DMS153 treated with DMSO at 0.1 percent for 48 hours (cell line): ENCODE measurements at regions not wholly inside any gene's neighbourhood (a gene's known extent, or its start where the extent isn't known, plus 50 kb on each side); places are given as distances from the start of the nearest gene placed in this dataset.

ENCODE experiments used
- DNase-seq: peaks from one replicate; lab custom pipeline; 2025; ENCODE audit not compliant: unreplicated experiment; lab: John Stamatoyannopoulos, UW

DNA sequence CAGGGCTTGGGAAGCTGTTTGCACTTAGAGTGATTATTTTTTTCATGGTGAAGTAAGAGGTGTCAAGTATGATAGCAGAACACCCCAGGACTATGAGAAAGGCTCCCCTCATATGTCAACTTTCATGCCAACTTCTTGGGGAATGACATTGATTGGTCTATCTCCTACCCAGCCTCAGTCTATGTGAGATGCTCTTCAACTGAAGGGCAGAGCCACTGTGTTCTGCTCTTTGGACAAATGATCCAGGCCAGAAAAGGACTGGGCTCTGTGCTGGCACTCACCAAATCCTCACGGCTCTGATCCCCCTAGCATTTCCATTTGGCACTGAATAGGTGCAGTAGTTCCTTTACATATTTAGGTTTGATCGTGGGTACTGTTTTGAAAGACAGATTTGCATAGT is 151.1 kb downstream of the DMRT2 start:
- DNase-seq, result no peak

DNA sequence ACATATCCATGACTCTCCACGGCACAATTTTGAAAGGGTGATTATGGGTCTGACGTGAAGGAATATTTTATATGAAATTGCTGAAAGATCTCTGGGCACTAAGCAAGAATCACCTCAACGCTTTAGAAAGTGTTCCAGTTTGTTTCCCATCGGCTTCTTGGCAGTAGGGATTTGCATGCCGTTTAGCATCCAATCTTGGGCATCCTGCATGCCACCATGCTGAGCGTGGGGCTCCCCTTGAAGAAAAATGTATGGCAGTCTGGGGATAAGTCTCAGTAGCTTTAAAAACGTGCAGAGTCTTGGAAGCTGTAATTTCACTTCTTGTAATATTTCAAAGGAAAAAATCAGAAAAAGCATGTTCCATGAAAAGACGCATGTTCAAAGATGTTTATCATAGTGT is 151.7 kb downstream of the DMRT2 start:
- DNase-seq, result no peak

DNA sequence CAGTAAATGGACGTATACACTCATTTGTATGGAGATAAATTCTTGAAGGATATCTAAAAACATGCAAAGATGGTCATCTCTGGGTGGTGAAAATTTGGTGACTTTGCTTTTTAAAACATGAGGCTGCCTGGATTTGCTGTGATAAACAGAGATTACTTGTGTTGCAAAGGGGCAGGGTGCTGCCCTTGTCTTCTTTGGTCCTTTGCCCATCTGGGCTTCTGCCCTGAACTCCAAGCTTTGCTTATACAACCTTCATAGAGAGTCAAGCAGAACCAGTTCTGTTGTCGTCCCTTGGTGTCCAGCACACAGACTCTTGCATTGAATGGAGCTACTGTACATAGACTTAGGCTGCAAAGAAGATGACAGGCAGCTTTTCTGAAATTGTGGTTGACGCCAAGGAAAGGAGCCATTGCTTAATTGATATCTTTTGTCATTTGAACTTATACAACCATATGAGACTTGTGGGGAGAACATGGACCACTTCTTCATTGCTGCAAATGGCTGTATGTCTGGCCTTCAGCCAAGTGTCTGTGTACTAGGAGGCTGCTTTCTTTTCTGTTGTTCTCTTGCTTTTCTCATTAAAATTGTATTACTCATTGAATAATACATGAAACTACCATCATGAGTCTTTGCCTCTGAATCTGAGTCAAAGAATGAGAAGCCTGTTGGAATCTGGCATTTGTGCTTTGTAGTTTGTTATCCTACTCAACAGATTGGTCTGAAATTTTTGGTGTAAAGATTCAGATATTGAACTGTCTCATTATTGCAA is 152.5 kb downstream of the DMRT2 start:
- no peak for DNase-seq

DNA sequence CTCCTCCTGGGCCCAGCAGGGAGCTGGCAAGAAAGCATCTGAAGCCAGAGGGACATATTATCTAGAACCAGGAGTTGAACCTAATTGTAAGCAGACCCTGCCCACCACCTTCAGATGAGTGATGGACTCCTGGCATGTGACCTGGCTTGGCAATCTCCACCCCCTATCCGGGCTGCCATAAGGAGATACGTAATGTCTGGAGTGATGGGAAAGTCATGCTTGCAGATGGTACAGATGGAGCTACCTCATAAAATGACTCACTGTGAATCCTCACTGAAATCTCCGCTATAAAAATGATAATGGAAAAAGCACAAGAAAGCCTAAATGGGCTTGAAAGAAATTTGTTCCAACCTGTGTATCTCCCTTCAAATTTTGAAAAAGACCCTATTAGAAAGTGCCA is 157.5 kb downstream of the DMRT2 start:
- no peak for DNase-seq

DNA sequence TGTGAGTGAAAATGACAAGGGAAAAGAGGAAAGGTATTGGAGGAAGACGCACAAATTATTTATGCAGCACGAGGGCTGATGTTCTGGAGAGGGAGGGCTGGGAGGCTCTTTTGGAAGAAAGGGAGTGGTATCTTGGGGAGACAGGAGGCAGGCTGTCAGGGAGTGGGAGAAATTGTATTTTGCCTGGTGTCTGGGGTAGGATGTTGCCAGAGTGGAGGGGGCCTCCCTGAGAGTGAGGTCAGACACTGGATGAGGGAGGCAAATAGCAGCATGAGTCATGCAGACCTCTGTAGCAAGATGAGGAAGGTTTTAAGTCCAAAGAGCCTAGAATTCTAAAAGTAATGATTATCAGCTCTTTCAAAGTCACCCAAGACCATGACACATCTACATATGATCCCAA is 158.0 kb downstream of the DMRT2 start:
- no peak for DNase-seq

DNA sequence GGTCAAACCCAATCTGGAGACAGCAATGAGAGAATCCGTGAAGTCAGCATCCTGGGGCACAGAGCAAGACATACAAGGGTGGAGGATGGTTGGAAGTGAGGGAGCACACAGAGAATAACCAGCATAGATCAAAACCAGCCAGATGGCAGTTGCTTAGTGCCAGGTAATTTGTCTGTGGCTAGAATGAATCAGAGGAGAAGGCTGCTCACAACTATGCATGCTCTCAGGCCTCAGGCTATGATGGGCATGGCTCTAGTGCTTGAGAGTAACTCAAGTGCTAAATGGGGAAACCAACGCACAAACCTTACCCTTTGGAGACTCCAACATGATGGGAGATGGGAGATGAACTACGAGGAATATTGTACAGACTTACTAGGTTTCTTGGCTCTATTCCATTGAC is 160.8 kb downstream of the DMRT2 start:
- no peak for DNase-seq

DNA sequence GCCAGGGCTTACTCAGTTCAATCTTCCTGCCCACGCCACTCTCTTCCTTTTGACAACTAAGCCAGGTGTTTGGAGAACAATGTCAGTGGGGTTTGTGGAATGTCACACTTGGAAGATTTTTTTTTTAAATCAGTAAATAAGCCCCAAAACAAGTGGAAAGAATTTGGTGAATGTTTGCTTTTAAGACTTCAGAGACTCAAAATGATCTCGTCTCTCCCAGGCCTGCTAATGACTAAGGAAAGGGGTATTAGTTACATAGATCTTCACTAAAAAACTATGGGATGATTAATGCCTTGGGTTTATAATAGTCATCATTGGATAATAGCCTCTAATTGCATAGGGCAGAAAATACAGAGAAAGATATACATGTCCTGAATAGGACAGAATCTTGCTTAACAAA is 166.4 kb downstream of the DMRT2 start:
- DNase-seq, result no peak

DNA sequence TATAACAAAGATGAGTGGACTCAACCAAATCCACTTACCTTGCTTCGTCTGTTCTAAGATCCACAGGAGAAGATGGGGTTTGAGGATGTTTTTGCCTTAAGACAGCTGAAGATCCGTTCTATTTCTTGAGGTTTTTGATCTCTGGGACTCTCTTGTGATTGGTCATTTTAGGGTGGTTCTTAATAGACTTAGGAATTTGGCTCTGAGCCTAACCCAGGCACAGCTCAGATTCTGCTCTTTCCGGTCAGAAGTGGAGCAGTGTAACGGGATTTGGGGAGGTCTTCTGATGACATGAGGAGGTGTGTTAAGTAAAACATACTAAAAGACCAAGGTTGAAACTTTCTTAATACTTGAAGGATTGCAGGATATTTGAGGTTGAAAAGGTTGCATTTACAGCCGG is 166.9 kb downstream of the DMRT2 start:
- no peak for DNase-seq

DNA sequence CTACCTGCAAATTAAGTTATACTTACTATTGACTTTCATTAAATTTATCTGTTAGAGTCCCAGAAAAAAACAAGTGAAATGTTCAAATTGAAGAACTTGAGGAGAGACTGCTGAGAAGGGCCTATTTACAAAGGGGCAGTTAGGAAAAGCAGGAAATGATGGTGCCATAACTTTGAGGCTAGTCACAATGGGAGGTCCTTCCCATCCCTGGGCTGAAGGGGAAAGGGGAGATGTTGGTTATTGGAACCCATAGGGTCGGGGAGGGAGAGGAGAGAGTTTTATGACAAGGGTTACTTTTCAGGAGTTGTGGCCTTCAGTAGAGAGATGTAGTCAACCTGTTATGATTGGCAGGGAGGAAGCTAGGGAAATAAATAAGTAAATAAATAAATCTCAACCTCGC is 169.1 kb downstream of the DMRT2 start:
- DNase-seq, result no peak

DNA sequence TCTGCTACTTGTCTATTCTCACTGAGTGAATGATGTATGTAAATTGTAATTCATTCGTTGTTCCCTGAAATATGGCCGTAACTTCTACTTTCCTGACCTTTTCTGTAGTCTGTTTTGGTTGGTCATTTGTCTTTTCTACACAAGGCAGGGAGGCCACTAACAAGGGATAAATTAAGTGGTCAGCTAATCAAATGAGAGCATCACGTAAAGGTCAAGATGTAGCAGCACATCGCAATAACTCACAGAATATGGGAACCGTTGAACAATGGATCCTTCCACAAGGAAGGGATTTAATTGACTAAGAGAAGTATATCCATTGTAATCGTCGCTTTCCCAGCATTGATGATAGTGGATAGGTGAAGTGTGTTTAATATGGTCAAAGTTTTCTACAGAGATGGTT is 171.1 kb downstream of the DMRT2 start:
- DNase-seq, result no peak

DNA sequence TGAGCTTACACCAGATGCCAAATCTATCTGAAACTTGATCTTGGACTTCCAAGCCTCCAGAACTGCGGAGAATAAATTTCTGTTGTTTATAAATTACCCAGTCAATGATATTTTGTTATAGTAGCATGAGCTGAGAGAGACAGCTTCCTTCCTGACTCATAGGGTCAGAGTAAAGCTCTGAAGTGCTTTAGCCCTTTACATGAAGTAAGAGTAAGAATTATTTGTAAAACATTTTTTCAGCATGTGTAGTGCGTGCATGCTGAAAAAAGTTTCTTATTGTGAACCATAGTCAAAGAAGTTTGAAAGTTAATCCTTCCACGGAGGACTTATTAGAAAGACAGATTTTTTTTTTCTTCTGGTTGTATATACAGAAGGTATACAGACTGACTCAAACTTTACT is 172.4 kb downstream of the DMRT2 start:
- DNase-seq, result no peak

DNA sequence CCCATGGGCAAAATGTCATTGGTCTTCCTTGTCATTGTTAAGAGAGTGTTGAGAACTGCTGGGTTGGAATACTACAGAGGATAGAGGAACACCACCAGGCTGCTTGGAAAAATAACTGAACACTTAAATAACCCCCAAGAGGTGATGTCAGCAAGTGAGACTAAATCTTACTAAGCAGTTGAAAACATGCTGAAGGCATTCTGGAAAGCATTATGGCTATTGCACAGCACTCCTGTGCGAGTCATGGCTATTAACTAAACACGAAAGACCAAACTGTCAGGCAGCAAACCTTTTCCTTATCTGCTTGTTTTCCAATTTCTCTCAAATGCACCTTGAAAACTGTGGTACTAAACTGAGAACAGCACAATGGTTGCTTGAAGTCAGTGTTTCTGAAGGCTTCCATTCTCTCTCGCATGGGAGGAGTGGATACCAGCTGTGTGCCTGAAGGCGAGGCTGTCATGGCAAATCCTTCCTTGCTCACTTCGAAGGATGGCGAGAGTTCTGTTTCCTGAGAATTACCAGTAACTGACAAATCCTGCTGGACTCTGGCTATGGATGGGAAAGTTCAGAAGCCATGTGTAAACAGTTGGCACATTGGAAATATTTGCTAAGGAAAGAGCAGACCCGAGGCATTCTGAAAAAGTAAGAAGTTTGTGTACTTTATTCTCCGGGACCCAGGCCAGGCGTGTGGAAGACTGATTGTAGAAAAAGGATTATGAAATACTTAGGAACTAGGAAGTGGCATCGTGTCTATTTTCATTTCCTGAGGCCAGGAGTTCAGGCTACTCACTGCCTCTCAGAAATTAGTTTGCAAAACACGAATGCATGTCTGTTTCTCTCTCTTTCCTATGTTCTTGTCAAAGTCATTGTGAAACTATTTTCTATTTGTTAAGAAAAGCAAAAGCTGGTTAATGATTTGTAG is 182.1 kb downstream of the DMRT2 start:
- DNase-seq, result no peak

DNA sequence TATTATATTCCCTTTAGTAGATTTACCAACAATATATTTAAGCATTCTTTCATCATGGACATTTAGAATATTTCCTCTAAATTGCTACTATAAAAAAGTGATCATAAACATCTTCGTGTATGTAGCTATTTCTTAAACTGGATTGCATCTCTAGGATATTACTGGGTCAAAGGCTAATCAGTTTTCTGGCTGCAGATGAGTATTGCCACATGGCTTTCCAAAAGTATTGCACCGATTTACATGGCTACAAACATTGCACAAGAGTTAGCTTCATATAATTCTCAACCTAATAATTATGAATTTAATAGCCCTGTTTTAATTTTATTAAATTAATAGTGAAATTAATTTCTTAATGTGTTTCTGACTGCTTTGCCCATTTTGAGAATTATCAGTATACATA is 183.4 kb downstream of the DMRT2 start:
- DNase-seq, result no peak

DNA sequence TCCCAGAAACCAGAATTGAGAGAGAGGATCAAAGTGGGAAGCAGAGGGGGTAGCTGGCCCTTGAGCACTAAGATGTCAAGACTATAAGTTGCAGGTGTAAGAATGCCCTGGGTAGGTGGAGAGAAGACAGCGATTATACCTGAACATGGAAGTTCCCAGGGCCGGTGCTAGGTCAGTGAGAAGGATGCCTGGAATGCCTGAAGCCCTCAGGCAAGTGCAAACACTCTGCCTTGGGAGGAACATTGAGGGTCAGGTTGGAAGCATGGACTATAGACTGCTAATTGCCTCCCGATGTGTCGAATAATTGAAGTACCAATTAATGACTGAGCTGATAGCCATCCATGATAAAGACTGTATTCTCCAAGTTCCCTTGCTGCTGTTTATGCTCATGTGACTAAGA is 185.5 kb downstream of the DMRT2 start:
- DNase-seq, result no peak

DNA sequence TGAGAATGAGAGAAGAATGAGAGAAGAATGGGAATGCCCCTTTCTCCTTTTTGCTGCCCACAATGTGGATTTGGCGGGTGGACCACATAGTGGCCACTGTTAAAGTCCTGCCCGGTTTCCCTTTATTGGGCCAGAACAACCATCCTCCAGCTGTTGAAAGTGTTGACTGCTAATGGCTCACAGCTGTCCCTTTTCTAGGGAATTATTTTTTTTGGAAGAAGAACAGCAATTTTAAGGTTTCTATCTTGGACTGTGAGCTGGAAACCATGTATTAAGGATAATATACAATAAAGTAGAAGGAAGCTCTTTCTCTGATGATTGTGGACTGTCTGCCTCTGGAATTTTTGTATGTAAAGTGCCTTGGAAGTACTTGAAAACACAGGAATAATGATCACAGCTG is 185.9 kb downstream of the DMRT2 start:
- no peak for DNase-seq

DNA sequence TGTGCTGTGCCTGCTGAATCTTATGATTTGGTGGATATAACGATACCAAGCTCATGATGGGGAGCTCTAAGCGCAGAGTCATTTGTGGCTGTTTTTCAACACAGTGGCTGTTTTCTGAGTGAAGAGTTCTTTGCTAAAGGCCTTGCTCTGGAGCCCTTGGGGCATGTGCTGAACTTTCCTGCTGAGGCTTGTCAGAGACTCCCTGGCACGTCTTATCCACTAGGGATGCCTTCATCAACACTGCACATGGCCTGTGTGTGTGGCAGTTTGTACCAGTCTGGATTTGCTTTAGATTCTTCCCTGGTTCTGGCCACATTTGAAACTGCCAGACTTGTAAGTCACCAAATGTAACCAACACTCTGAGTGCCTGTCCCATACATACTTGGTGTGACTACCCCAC is 188.2 kb downstream of the DMRT2 start:
- no peak for DNase-seq

DNA sequence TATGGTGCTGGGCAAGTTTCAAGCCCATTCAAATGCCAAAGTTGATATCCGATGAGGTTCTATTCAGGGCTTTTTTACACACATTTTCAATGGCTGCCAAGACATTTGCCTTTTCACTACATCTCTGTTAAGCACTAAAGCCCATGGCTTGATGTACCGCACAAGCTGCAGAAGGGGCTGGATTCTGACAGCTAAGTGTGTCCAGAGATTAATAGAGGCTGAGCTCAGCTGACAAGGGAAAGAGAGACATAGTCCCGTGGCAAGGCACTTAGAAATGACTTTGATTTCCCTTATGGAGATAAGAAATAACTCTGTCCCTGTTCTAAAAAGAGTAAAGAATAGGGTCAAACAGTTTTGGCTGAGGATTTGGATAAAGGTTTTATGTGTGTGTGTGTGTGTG is 198.6 kb downstream of the DMRT2 start:
- no peak for DNase-seq

DNA sequence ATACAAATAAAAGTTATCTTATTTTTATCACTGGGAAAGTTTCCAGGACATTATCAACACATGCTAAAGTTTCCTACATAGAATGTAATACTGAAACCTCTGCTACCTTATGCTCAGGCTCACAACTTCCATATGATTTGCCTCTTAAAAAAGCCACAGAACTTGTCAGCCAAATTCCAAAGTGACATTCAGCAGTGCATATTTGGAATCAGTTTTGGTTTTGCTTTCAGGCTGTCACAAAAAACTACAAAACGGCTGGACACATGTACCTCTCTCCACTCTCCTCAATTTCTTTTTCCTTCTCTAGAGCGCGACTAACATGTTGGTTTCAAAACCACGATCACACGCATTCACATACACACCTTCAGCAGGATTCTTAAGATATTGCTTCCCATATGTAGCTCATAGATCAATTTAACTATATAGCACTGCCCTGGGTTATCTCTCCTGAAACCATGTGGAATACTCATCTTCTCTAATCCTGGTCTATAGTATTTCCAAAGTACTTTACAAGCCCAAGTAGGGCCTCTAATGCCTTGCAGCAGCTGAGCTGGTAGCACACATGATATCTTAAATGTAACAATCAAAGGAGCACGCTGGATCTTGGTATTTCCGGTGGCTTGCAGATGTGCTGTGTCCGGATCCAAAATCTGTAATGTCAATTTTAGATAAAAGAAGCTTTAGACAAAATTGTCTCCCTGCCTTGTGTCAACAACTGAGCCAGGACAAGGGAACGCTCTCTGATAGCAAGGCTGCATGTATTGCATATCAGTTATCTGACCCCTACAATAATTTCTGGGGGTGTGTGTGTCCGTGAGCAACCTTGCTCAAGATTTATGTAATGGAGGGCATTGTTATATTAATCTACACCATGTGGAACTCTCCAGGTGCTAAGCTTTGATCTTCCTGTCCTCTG is 203.2 kb downstream of the DMRT2 start:
- DNase-seq, result no peak

DNA sequence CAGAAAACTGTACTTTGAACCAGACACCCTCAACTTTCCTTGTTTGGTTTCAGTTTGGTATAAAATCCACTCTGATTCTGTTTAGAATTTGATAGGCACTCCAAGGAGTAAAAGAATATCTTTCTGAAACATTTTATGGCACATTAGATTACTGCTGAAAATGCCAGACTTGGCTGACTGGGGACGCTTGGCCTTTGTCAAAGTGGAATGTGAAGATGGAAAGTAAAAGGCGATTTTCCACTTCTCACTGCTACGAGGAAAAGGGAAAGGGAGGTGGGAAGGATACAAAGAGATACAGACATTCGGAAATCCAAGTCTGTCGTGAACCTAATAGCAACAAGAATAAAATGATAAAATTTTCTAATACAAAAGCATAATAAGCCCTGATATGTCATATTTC is 203.9 kb downstream of the DMRT2 start:
- no peak for DNase-seq

DNA sequence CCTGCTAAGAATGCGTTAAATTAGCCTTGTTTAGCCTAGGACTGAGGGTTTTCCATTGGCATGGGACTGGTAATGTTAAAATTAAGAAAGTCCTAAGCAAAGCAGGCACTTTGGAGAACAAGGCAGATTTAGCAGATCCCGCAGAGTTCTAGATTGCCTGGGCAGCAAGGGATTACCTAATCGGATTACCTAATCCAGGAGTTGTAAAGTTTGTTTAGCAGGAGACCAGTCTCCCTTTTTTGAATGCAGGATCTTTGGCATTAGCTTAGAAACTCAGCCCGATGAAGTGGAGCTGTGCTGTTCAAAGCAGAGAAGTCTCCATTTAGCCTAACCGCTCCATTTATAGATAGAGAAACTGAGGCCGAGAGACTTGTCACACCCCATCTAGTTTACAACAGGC is 206.0 kb downstream of the DMRT2 start:
- no peak for DNase-seq

DNA sequence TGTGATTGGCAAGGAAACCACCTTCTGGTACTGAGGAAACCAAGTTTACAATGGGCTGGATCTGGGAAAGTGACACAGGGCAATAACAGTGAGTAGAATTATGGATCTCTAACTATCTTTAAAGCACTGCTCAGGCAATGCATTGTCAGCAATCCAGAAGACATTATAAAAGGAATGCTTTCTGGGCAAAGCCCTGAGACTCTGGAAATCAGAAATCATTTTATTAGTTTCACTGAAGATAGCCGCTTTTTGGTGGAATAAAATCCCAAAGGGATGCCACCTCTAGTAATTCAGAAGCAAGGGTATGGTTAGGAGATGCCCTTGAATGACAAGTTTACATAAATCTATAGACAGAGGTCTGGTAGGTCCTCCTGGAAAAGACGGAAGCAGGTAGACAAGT is 211.1 kb downstream of the DMRT2 start:
- DNase-seq, result no peak
